GM12878 (cell line): ENCODE measurements at regions not wholly inside any gene's neighbourhood (a gene's known extent, or its start where the extent isn't known, plus 50 kb on each side); places are given as distances from the start of the nearest gene placed in this dataset.

Experiments used
- ATAC-seq: fragments of 200-7000 bp; cut with Tn5 transposase; 3 replicates; pipeline ENCODE4 v1.9.1; 2020; ENCODE audit warnings: mild to moderate bottlenecking, moderate library complexity
- BruUV-seq: library from RNA; stranded (reverse); fragments of 400-500 nt; replicated peaks from 2 replicates; lab custom pipeline; 2021; lab: Mats Ljungman, UMichigan
- CTCF ChIA-PET: fragments of 300-600 bp; sonication (Branson Sonifier 250); formaldehyde crosslinking; extraction: SDS; loops from one replicate; lab custom pipeline; 2021; ENCODE audit warnings: inconsistent platforms; lab: Yijun Ruan, JAX
- POLR2A ChIA-PET: fragments of 350-600 bp; formaldehyde crosslinking; extraction: SDS; loops from one replicate; lab custom pipeline; 2021; ENCODE audit warnings: inconsistent platforms; lab: Charles Lee
- RAD21 ChIA-PET: fragments of 300-600 bp; sonication (Branson Sonifier 250); formaldehyde crosslinking; loops from one replicate; lab custom pipeline; 2023; ENCODE audit warnings: antibody characterized with exemption; ENCODE audit not compliant: unreplicated experiment; lab: Charles Lee
- SMC1A ChIA-PET: fragments of 300-600 bp; sonication (Branson Sonifier 250); formaldehyde crosslinking; loops from one replicate; lab custom pipeline; 2023; ENCODE audit not compliant: unreplicated experiment, uncharacterized antibody; lab: Charles Lee
- DNase-seq: peaks from one replicate; pipeline ENCODE4 v3.0.0-alpha.2; 2011; ENCODE audit warnings: low read depth, low spot score
- FAIRE-seq: peaks from 3 replicates; lab custom pipeline; 2011; peaks lifted over from hg19 to GRCh38; lab: Jason Lieb, UNC
- H2AFZ ChIP-seq: 2 replicates; pipeline ENCODE4 v1.6.0; 2011; ENCODE audit warnings: low read depth, low read length, control low read depth; ENCODE audit not compliant: control insufficient read depth
- H3K27ac ChIP-seq: 2 replicates; pipeline ENCODE4 v1.5.1; 2011; ENCODE audit warnings: control low read depth; ENCODE audit not compliant: control insufficient read depth, insufficient read depth
- H3K27me3 ChIP-seq, 2 experiments: replicated peaks in 1 of 2; 2 replicates each; pipeline versions ENCODE4 v1.6.0 to v1.6.1; 2011; ENCODE audit warnings: low read length in 1 of 2; ENCODE audit not compliant: control insufficient read depth in 2 of 2, insufficient read depth in 2 of 2
- H3K36me3 ChIP-seq, 2 experiments: 2 replicates each; pipeline ENCODE4 v1.5.1; 2011; ENCODE audit warnings: low read length in 1 of 2; ENCODE audit not compliant: control insufficient read depth in 2 of 2, insufficient read depth in 2 of 2
- H3K4me1 ChIP-seq: 2 replicates; pipeline ENCODE4 v1.6.1; 2011; ENCODE audit warnings: mild to moderate bottlenecking, low read length, moderate library complexity, mixed read lengths; ENCODE audit not compliant: control insufficient read depth, insufficient read depth
- H3K4me2 ChIP-seq: 2 replicates; pipeline ENCODE4 v1.6.0; 2011; ENCODE audit warnings: control low read depth; ENCODE audit not compliant: control insufficient read depth, insufficient read depth
- H3K4me3 ChIP-seq: fragments of 200-600 bp; sonication (generic); 2 replicates; pipeline ENCODE4 v1.5.1; 2016
- H3K79me2 ChIP-seq: 2 replicates; pipeline ENCODE4 v1.6.0; 2011; ENCODE audit warnings: low read length; ENCODE audit not compliant: control insufficient read depth, insufficient read depth
- H3K9ac ChIP-seq: 2 replicates; pipeline ENCODE4 v1.8.0; 2011; ENCODE audit warnings: low read length, control low read depth, mixed read lengths; ENCODE audit not compliant: control insufficient read depth, insufficient read depth
- H3K9me3 ChIP-seq: replicated peaks from 3 replicates; pipeline ENCODE4 v1.5.1; 2011; ENCODE audit warnings: mild to moderate bottlenecking, low read length; ENCODE audit not compliant: control insufficient read depth, insufficient read depth
- H4K20me1 ChIP-seq: 2 replicates; pipeline ENCODE4 v1.6.0; 2011; ENCODE audit not compliant: control insufficient read depth, insufficient read depth
- BACH1 ChIP-seq: fragments of 450-650 bp; IDR thresholded peaks from 2 replicates; pipeline ENCODE4 v1.6.1; 2017; ENCODE audit warnings: mild to moderate bottlenecking, borderline replicate concordance
- BCL3 ChIP-seq: IDR thresholded peaks from 2 replicates; pipeline ENCODE4 v1.6.1; 2011; ENCODE audit warnings: borderline replicate concordance, low read depth, mild to moderate bottlenecking, moderate library complexity, low read length; ENCODE audit not compliant: insufficient read depth, poor library complexity, severe bottlenecking
- CREB1 ChIP-seq: IDR thresholded peaks from 2 replicates; pipeline ENCODE4 v1.6.1; 2012; ENCODE audit warnings: low read depth, mild to moderate bottlenecking, inconsistent platforms
- E2F8 ChIP-seq: fragments of 450-650 bp; IDR thresholded peaks from 2 replicates; pipeline ENCODE4 v1.6.1; 2018; ENCODE audit warnings: mild to moderate bottlenecking, low read depth, moderate library complexity; ENCODE audit not compliant: partially characterized antibody
- HDAC6 ChIP-seq: fragments of 200-600 bp; sonication (generic); IDR thresholded peaks from one replicate; pipeline ENCODE4 v1.8.0; 2017; ENCODE audit warnings: antibody characterized with exemption; ENCODE audit not compliant: unreplicated experiment
- JUND ChIP-seq: IDR thresholded peaks from 2 replicates; pipeline ENCODE4 v1.6.1; 2012; ENCODE audit warnings: low read depth, mild to moderate bottlenecking, low read length, improper control_type of control experiment, moderate library complexity
- KAT2A ChIP-seq: conservative IDR thresholded peaks from 2 replicates; pipeline ENCODE4 v1.6.1; 2011; ENCODE audit warnings: low read depth, low read length; ENCODE audit not compliant: control insufficient read depth
- RCOR1 ChIP-seq: conservative IDR thresholded peaks from 2 replicates; pipeline ENCODE4 v1.6.1; 2012; ENCODE audit warnings: low read depth, low read length, improper control_type of control experiment
- SMAD5 ChIP-seq: IDR thresholded peaks from 2 replicates; pipeline ENCODE4 v1.6.1; 2016; ENCODE audit warnings: antibody characterized with exemption, low read depth
- SUZ12 ChIP-seq: fragments of 200-600 bp; sonication (generic); IDR thresholded peaks from one replicate; pipeline ENCODE4 v1.6.1; 2018; ENCODE audit warnings: antibody characterized with exemption, mild to moderate bottlenecking; ENCODE audit not compliant: unreplicated experiment
- TAF1 ChIP-seq: IDR thresholded peaks from 2 replicates; pipeline ENCODE4 v1.6.1; 2011; ENCODE audit warnings: mild to moderate bottlenecking, low read depth, low read length, borderline replicate concordance
- ZBED1 ChIP-seq: IDR thresholded peaks from 2 replicates; pipeline ENCODE4 v1.6.1; 2016; ENCODE audit warnings: borderline replicate concordance
- ZNF24 ChIP-seq: fragments of 450-650 bp; IDR thresholded peaks from 2 replicates; pipeline ENCODE4 v1.6.1; 2017; ENCODE audit warnings: antibody characterized with exemption, mild to moderate bottlenecking
- WGBS: methylation state at CpG from one replicate; pipeline ENCODE4 v1.1.6; 2016; ENCODE audit warnings: low lambda C conversion rate; ENCODE audit not compliant: insufficient replicate concordance, insufficient coverage; ENCODE audit errors: missing lambda C conversion rate; 5-methylcytosine and 5-hydroxymethylcytosine counted together
- in situ Hi-C: fragments of 300-500 bp; cut with MboI; formaldehyde crosslinking; loops from 9 replicates; pipeline ENCODE4 v1.14.3; 2018; ENCODE audit warnings: mixed read lengths
- intact Hi-C: fragments of 100-400 bp; cut with micrococcal nuclease; formaldehyde crosslinking; loops from one replicate; pipeline ENCODE4 v1.14.2; 2022; ENCODE audit not compliant: unreplicated experiment
- TF ChIP-seq, protein P1 (sequence below): fragments of 450-650 bp; IDR thresholded peaks from 2 replicates; pipeline ENCODE4 v1.6.1; 2016; ENCODE audit warnings: mild to moderate bottlenecking

DNA sequence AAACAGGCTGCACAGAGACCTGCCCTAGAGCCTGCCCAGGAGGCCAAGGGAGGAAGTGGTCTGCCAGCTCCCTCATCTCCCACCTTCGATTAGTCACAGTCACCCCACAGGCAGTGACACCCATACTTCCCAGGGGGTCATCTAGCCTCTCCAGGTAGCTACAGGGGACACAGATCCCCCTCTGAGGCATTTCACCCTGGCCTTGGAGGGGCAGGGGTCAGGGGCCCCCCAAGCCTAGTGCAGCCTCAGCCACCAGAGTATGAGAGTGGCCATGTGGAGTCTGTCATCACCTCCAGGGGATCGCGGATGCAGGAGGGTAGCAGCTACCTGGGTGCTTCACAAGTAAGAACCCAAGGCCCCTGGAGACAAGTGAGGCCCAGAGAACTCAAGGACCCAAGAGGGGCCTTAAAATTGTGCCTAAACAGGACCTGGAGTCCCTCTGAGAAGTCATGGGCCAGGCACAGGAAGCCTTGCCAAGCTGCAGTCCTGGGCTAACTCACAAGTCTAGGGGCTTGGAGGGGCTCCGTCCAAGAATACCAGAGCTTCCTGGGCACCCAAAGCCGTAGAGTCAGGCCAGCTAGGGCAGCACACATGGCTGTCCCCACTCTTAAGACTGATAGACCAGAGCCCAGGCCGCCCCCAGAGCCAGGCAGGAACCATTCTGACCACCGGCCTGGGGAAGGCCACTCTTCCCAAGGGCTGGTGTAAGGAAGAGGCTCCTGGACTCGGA, 354.3 kb upstream of the ID2 start (continued):
- TF ChIP-seq ZNF24 (no peak), KAT2A (no peak), RCOR1 (no peak), HDAC6 (no peak), TAF1 (no peak), BCL3 (no peak), CREB1 (no peak), JUND (no peak)

DNA sequence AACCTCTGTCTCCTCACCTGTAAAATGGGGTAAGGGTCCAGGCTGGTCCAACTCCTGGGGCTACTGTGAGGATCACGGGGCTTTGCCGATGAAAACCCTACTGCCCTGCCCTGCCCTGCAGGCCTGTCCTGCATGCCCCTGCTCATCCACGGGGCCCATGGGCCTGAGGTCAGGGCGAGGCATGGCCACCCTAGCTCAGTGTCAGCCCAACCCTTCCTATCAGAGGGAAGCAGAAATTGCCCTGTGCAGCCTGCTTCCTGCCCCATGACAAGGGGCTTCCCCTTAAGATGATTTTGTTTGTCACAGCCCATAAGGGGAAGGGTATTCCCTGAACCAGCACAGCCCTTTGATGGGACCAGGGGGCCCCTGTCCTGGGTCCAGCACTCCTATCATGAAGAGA, 353.6 kb upstream of the ID2 start:
- Histone ChIP-seq H3K4me2 (no peak overlapping the region), H3K27me3 (no peaks in the 10 kb centered on the region), H3K4me1 (no peaks in the 10 kb centered on the region), H3K9me3 (no peaks in the 10 kb centered on the region), H3K4me3 (no peak overlapping the region), H2AFZ (no peak overlapping the region), H4K20me1 (no peaks in the 10 kb centered on the region), H3K27ac (no peak overlapping the region), H3K9ac (no peak overlapping the region), H3K36me3 (no peaks in the 10 kb centered on the region), H3K79me2 (no peaks in the 10 kb centered on the region)
- FAIRE-seq, result no peak
- peak; percentile 50 for ATAC-seq
- ChIA-PET POLR2A (interaction anchor here (0.8 kb wide), 1 partner anchor 16 kb away, joined by 3 read pairs; no protein-coding TSS in a partner anchor), RAD21 (no interaction called here), CTCF (interaction anchor here (1.0 kb wide), 1 partner anchor 18 kb away, joined by 3 read pairs; no protein-coding TSS in a partner anchor), SMC1A (interaction anchor here (1.1 to 6.7 kb wide), 2 partner anchors 9 to 14 kb away, joined by 3 to 49 read pairs; no protein-coding TSS in a partner anchor)
- DNase-seq, result no peak
- no TSS peak for BruUV-seq
- in situ Hi-C loops, result no loop called here
- intact Hi-C loops, result no loop called here
- WGBS, result 50% methylated on average over 4 of the region's 4 CpGs
- no peak for TF ChIP-seq E2F8
- no peak for TF ChIP-seq BACH1
- TF ChIP-seq ZBED1, result no peak
- TF ChIP-seq SMAD5, result no peak
- TF ChIP-seq SUZ12, result no peak
- TF ChIP-seq, protein P1, sequence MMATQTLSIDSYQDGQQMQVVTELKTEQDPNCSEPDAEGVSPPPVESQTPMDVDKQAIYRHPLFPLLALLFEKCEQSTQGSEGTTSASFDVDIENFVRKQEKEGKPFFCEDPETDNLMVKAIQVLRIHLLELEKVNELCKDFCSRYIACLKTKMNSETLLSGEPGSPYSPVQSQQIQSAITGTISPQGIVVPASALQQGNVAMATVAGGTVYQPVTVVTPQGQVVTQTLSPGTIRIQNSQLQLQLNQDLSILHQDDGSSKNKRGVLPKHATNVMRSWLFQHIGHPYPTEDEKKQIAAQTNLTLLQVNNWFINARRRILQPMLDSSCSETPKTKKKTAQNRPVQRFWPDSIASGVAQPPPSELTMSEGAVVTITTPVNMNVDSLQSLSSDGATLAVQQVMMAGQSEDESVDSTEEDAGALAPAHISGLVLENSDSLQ, result no peak
